NK-92 treated with Interleukin-12 subunit alpha and Interleukin-12 subunit beta, amount 100 ng/mL, for 24 hours (cell line): ENCODE measurements at regions not wholly inside any gene's neighbourhood (a gene's known extent, or its start where the extent isn't known, plus 50 kb on each side); places are given as distances from the start of the nearest gene placed in this dataset.
"Not testable (repeated sequence)": the region's sequence is repeated elsewhere in the genome, so short reads cannot be mapped to it uniquely, and the experiment has no call there.

Experiments used
- DNase-seq: peaks from one replicate; lab custom pipeline; 2025; lab: John Stamatoyannopoulos, UW

DNA sequence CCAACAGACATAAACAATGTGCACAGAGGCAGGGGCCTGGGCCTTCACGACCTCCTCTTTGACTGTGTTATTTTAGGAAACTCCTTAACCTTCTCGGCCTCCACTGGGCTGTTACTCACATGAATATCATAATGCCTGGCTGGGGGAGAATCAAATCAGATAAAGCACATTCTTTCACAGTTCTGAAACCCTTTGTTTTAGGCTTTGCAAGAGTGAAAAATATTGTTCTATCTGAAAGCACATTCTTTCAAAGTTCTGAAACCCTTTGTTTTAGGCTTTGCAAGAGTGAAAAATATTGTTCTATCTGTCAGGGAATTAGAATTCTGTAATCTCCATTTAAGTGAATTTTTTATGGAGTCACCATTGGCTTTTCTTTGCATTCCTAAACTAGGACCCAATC lies 50.7 kb upstream of the SYNDIG1 start:
- no peak for DNase-seq

- no peak for DNase-seq
Observed at GRCh38 chr20:24417485-24417884, 51.9 kb upstream of the SYNDIG1 start.

GRCh38 chr20:24415444-24415843 lies 54.0 kb upstream of the SYNDIG1 start:
- DNase-seq = not testable (repeated sequence)

DNA sequence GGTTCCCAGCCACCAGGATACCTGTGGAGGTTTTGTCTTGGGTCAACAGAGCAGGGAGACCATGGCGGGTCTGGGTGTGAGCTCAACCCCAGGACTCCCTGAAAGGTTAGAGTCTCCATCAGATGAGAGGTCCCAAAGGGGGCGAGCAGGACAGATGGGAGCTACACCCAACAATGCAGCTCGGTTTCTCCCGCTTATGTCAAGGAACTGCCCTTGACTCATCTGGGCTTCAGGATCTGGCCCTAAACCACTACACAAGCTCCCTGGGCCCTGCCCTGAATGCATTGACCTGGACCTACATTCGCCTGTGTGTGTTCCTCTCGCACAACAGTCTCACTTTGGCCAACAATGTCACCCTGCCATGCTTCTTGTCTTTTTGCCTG lies 57.6 kb upstream of the SYNDIG1 start:
- no peak for DNase-seq

DNA sequence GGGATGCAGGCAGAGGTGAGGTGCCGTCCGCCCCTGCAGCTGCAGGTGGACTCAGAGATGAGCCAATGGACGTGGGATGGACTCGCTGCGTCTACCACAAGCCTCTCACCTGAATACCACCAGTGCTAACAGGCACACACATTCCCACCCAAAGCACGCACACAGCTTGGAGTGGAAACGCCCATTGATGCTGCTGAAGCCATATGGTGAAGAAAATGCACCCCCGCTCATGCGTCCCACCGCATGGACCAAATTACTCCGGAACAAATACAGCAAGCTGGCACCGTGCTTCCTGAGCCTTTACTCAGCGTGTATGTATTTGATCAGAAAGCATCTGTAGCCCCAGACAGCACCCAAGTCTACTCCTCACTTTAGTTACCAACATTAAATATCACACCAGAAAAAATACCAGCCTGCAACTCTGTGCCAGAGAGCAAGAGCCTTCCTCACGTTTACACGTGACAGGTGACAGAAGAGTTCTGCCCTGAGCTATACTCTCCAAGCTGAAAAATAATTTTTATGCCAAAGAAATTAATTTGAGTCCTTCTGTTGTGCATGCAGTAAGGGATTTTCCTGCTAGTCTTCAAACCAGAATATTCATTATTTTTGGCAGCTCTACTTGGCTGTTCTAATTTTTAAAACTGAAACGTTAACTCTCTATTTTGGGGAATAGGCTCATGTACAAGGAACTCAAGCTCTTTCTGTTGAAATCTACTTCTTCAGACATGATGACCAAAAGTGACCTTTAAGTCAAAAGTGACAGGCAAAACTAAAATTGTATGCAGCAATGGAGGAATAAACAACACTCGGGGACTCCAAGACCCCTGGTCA lies 58.2 kb upstream of the SYNDIG1 start:
- no peak for DNase-seq

DNA sequence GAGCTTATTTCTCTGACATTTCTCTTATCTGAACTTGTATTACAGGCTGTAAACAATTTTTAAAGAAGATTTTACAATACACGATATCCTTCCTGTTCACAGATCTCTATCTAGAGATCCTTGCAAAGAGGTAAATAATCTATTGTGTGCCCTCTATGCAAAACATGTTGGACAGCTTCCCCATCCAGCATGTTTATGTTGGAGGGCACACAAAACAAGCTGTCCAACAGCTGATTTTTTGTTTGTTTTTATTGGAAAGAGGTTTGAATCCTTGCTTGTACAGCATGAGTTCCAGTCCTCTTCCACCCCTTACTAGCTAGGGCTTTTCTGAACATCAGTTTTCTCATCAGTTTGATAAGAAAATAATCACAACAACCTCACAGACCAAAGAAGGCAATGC lies 62.3 kb upstream of the SYNDIG1 start:
- no peak for DNase-seq

DNA sequence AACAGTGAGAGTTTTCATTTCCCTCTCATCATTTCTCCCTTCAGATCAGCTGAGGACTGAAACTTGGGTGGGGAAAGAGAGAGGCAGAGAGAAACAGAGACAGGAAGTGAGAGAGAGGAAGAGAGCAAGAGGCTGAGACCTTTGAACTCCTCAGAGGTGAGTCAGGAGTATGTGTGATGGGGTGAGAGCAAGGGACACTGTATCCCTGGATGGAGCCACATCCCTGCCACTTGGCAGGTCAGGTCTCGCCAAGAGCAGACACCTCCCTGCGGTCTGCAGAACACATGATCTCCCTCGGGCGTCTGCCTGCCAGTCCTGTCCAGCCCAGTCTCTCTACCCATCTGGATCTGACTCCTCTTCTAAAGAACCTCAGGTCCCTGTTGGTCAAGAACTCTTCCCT lies 62.7 kb upstream of the SYNDIG1 start:
- no peak for DNase-seq

- DNase-seq = no peak
Observed at GRCh38 chr20:24406251-24406650, 63.2 kb upstream of the SYNDIG1 start.

DNA sequence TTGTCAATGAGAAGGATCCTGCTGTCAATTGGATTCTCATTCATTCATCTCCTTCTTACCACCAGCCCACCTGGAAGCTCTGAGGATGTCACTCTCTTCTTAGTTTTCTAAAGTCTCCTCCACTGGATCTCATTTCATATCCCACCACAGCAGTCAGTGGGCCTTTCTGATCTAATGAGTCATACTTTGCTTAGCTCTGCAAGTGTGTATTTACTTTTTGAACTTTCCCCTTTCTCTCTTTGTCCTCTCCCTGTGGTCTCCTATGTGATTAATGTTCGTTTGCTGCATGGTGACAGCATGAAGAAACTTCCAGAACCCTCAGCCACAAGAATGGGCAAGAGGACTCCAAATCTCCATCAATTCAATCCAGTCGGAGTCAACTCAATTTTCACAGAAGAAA lies 63.6 kb upstream of the SYNDIG1 start:
- no peak for DNase-seq

- no peak for DNase-seq
Observed at GRCh38 chr20:24403406-24403805, 66.0 kb upstream of the SYNDIG1 start.

GRCh38 chr20:24402188-24402587 lies 67.2 kb upstream of the SYNDIG1 start:
- no peak for DNase-seq

DNA sequence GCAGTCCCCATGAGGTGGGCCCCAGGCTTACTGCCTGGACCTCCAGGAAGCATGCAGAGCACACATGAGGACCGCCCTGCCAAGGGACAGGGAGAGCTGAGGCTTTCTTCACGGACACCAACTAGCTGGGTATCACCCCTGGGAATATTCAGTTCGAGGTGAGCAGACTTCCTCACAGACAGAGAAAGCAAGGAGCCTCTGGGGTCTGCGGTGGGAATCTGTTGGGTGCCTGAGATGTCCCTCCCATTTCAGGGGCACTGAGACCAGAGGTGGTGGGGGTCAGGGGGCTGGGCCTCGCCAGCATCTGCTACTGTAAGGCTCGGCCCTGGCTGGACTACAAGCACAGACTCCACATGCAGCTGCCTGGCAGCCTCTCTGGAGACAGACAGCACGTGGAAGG lies 74.3 kb upstream of the SYNDIG1 start:
- no peak for DNase-seq

GRCh38 chr20:24393903-24394302 lies 75.5 kb upstream of the SYNDIG1 start:
- no peak for DNase-seq

GRCh38 chr20:24392612-24393011 lies 76.8 kb upstream of the SYNDIG1 start:
- DNase-seq = no peak

DNA sequence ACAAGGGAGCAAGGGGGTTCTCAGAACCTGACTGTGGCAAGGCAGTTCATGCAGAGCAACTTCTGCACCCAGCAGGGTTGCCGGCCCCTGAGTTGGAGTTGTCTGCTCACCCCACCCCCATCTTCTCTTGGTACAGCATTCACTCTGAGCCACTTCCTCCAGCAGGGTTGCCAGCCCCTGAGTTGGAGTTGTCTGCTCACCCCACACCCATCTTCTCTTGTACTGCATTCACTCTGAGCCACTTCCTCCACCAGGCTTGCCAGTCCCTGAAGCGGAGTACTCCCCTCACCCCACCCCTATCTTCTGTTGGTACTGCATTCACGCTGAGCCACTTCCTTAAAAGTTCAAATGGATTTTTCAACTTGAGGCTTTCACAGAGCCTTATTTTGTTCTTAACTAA lies 79.7 kb upstream of the SYNDIG1 start:
- DNase-seq = peak; percentile 5

- no peak for DNase-seq
Observed at GRCh38 chr20:24388828-24389380, 80.5 kb upstream of the SYNDIG1 start.

GRCh38 chr20:24385547-24385946 lies 83.9 kb upstream of the SYNDIG1 start:
- DNase-seq = no peak

GRCh38 chr20:24384865-24385264 lies 84.6 kb upstream of the SYNDIG1 start:
- DNase-seq = no peak

DNA sequence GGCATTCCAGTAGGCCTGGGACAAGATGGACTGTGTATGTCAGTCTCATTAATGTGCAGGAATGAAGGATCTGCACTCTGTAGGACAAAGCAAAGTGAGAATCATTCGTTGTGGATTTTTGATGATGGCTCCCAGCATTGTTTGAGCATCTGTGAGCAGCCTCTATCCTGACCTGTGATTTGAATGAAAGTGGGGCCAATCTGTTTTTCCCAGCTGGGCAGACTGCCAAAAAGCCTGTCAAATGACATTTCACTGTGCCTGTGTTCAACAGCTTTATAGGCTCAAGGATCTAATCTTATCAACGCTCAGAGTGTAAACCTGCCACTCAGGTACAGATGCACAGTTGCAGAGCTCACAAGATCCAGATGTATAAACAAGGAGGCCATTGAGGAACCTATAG lies 86.7 kb upstream of the SYNDIG1 start:
- DNase-seq = no peak

GRCh38 chr20:24382331-24382730 lies 87.1 kb upstream of the SYNDIG1 start:
- no peak for DNase-seq

- no peak for DNase-seq
Observed at GRCh38 chr20:24381886-24382285, 87.5 kb upstream of the SYNDIG1 start.

GRCh38 chr20:24379484-24379927 lies 89.9 kb upstream of the SYNDIG1 start:
- DNase-seq = no peak

- no peak for DNase-seq
Observed at GRCh38 chr20:24378661-24379483, 90.6 kb upstream of the SYNDIG1 start.
